Fibroblast of the aortic adventitia (primary cell): ENCODE measurements at regions not wholly inside any gene's neighbourhood (a gene's known extent, or its start where the extent isn't known, plus 50 kb on each side); places are given as distances from the start of the nearest gene placed in this dataset.

Experiments
- DNase-seq: peaks from one replicate; pipeline ENCODE4 v3.0.0-alpha.2; 2010; ENCODE audit warnings: low read depth
- H3K4me3 ChIP-seq: 2 replicates; pipeline ENCODE4 v1.5.1; 2011; ENCODE audit warnings: low read depth, mild to moderate bottlenecking, control low read depth, low read length, moderate library complexity
- TF ChIP-seq, protein P1 (sequence below): IDR thresholded peaks from 2 replicates; pipeline ENCODE4 v1.5.1; 2011; ENCODE audit warnings: mild to moderate bottlenecking, low read length, control low read depth, inconsistent platforms; ENCODE audit not compliant: insufficient read depth

DNA sequence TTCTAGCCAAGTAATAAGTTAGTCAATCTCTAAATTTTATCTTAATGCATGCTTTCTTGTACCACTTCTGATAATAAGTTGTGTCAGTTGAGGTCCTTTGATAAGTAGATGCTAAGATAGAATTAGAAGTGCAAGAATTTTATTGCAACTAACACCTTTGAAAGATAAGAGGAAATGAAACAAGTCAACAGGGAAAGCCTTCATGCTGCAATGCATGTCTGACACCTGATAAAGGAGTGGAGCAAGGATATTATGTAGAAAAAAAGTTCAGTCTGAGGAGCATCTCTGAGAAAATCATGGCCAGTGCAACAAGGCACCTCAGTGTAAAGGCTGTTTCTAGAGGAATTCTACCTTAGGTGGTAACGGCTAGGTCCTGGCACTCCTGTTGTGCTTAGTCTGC is 210.7 kb upstream of the PPP1R2C start:
- DNase-seq, result no peak
- no peak overlapping the region for H3K4me3 ChIP-seq
- TF ChIP-seq, protein P1, sequence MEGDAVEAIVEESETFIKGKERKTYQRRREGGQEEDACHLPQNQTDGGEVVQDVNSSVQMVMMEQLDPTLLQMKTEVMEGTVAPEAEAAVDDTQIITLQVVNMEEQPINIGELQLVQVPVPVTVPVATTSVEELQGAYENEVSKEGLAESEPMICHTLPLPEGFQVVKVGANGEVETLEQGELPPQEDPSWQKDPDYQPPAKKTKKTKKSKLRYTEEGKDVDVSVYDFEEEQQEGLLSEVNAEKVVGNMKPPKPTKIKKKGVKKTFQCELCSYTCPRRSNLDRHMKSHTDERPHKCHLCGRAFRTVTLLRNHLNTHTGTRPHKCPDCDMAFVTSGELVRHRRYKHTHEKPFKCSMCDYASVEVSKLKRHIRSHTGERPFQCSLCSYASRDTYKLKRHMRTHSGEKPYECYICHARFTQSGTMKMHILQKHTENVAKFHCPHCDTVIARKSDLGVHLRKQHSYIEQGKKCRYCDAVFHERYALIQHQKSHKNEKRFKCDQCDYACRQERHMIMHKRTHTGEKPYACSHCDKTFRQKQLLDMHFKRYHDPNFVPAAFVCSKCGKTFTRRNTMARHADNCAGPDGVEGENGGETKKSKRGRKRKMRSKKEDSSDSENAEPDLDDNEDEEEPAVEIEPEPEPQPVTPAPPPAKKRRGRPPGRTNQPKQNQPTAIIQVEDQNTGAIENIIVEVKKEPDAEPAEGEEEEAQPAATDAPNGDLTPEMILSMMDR, result no peak

DNA sequence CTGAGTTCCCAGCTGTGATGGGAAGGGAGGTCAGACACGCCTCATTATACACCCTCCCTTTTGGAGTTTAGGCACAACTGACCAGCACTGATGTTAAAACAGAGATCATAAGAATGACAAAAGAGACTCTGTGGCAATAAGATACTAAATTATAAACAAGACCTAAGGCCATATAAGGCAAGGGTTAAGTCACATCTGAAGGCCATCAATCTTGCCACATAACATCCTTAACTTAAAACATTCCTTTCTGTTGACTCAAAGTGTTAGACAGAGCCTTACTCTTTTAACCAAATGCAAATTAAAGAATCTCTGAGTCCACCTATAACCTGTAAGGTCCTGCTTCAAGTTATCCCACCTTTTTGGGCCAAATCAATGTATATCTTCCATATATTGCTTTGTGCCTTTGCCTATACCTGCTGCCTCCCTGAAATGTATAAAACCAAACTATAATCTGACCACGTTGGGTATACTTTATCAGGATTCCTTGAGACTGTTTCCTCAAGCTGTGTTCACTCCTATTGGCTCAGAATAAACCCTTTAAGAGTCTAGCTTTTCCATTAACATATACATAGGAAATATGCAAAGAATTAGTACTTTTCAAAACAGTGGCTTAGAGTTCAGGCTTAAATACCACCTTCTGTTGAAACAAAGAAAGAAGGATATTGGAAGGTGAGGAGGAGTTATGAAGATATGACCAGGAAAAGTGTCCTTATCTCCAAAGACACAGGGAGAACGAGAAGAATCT is 214.4 kb upstream of the PPP1R2C start:
- H3K4me3 ChIP-seq, result no peak overlapping the region
- DNase-seq, result no peak
- TF ChIP-seq, protein P1, result no peak

DNA sequence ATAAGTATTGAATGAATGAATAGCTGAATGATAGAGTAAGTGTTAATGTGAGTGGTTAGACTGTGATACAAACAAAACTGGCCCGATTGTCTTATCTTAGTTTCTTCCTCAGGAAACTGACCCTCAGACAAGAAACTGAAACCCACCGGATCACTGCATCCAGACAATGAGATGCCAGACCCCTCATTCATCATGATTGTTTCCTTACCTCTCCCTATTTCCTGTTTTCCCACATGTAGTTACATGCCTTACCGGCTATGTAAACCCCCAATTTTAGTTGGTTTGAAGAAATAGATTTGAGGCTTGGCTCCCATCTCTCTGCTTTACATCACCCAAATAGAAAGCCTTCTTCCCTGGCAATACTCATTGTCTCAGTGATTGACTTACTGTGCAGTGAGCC is 218.9 kb upstream of the PPP1R2C start:
- no peak for DNase-seq
- TF ChIP-seq, protein P1, result no peak
- H3K4me3 ChIP-seq, result no peak overlapping the region

DNA sequence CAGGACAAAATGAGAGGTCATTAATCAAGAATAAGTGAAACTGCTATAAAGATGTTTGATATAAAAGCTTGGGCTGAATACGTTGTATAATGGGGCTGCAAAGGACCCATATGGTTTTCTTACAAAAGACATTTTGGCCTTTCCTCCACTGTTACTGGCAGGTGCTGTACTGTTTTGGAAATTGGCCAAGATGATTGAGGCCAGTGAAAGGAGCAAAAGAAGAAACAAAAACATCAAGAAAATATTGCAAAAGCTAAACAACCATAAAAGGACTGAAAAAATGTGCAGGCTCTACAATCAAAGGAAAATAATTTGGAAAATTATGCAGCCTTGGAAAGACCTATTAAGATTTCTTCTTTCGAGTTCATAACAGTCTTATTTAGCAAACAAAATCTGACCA is 222.2 kb upstream of the PPP1R2C start:
- TF ChIP-seq, protein P1, result no peak
- no peak for DNase-seq
- H3K4me3 ChIP-seq, result no peak overlapping the region

DNA sequence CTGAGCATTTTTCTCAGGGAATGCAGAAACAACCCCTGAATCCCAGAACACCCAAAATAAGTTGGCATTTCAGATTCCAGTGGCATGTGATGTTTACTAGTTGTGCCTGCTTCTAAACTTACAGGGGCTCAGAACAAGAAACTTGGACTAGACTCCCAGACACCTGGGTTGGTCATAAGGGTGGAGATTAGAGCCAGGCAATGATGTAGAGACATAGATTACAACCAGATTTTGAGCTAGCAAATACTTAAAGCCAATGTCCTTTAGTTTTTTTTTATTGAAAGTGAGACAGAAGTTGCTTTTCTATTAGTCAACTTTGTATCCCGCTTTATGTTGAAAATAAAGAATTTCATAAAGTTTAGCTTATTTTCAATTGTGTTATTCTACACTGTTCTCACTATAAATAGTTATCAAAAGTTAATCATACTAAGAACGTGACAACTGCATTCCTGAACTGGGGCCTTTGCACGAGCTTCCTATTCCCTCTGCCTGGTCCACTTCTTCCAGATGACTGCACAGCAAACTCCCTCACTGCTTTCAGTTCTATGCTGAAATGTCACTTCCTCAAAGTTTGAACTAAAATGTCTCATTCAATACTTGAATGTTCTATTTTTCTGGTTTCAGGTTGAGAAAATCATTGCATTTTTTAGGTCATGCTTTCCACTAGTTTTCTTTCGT is 224.7 kb upstream of the PPP1R2C start:
- no peak overlapping the region for H3K4me3 ChIP-seq
- TF ChIP-seq, protein P1, result no peak
- no peak for DNase-seq

DNA sequence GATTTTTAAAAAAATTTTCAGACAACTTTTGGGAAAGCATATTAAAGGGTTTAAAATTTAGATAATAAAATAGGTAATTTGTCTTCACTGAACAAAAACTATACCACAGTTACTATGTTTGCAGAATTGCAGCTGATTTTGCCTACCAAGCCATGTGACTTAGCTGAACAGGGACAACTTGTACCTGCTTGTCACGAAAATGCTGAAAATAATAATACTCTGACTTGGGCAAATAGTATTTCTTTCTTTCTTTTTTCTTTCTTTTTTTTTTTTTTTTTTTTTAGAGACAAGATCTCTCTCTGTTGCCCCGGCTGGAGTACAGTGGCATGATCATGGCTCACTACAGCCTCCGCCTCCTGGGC is 225.2 kb upstream of the PPP1R2C start:
- TF ChIP-seq, protein P1, result no peak
- H3K4me3 ChIP-seq, result no peak overlapping the region
- DNase-seq, result no peak

DNA sequence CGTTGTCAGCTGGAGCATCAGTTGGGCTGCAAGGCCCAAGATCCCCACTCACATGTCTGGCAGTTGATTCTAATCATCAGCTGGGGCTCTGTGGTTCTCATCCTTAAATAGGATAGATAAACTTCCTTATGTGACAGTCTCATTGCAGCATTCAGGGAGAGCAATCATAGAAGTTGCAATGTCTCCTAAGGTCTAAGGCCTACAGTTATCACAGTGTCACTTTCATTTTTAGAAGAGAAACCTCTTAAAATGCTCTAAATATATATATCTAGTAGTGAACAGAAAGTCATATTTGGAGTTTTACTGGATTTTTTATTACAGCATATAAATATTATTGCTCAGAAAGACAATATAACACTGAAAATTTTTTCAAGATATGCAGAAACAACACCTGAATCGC is 226.0 kb upstream of the PPP1R2C start:
- TF ChIP-seq, protein P1, result no peak
- DNase-seq, result no peak
- H3K4me3 ChIP-seq, result no peak overlapping the region
